Upper lobe of left lung (tissue), 4 donors: ENCODE measurements at regions not wholly inside any gene's neighbourhood (a gene's known extent, or its start where the extent isn't known, plus 50 kb on each side); places are given as distances from the start of the nearest gene placed in this dataset.

ENCODE experiments used
- CTCF ChIP-seq, 6 experiments: fragments of 450-650 bp in 4 of 6; fragments of 200-600 bp in 2 of 6; sonication (generic) in 2 of 6; IDR thresholded peaks; one replicate each; pipeline ENCODE4 v1.5.1; 2016 to 2019; ENCODE audit warnings: antibody characterized with exemption in 6 of 6
- POLR2A ChIP-seq, 4 donors: fragments of 450-650 bp; IDR thresholded peaks; one replicate each; pipeline ENCODE4 v1.5.1; 2016 to 2017; ENCODE audit warnings: antibody characterized with exemption in 4 of 4, mild to moderate bottlenecking in 2 of 4
- POLR2AphosphoS5 ChIP-seq, 2 donors: sonication (generic); formaldehyde crosslinking; IDR thresholded peaks; one replicate each; pipeline ENCODE4 v1.5.1; 2017; ENCODE audit warnings: antibody characterized with exemption in 2 of 2

- no peak for TF ChIP-seq CTCF (IDR thresholded peaks at IDR 0.05)
- no peak for TF ChIP-seq POLR2A (IDR thresholded peaks at IDR 0.05)
- no peak for TF ChIP-seq POLR2AphosphoS5 (IDR thresholded peaks at IDR 0.05)
Measured at GRCh38 chr3:177610262-177610661, 413.0 kb upstream of the TBL1XR1 start.
